GM12878 (cell line): ENCODE measurements at regions not wholly inside any gene's neighbourhood (a gene's known extent, or its start where the extent isn't known, plus 50 kb on each side); places are given as distances from the start of the nearest gene placed in this dataset.

Experiments used
- ATAC-seq: fragments of 200-7000 bp; cut with Tn5 transposase; 3 replicates; pipeline ENCODE4 v1.9.1; 2020; ENCODE audit warnings: mild to moderate bottlenecking, moderate library complexity
- BruUV-seq: library from RNA; stranded (reverse); fragments of 400-500 nt; replicated peaks from 2 replicates; lab custom pipeline; 2021; lab: Mats Ljungman, UMichigan
- CTCF ChIA-PET: fragments of 300-600 bp; sonication (Branson Sonifier 250); formaldehyde crosslinking; extraction: SDS; loops from one replicate; lab custom pipeline; 2021; ENCODE audit warnings: inconsistent platforms; lab: Yijun Ruan, JAX
- POLR2A ChIA-PET: fragments of 350-600 bp; formaldehyde crosslinking; extraction: SDS; loops from one replicate; lab custom pipeline; 2021; ENCODE audit warnings: inconsistent platforms; lab: Charles Lee
- RAD21 ChIA-PET: fragments of 300-600 bp; sonication (Branson Sonifier 250); formaldehyde crosslinking; loops from one replicate; lab custom pipeline; 2023; ENCODE audit warnings: antibody characterized with exemption; ENCODE audit not compliant: unreplicated experiment; lab: Charles Lee
- SMC1A ChIA-PET: fragments of 300-600 bp; sonication (Branson Sonifier 250); formaldehyde crosslinking; loops from one replicate; lab custom pipeline; 2023; ENCODE audit not compliant: unreplicated experiment, uncharacterized antibody; lab: Charles Lee
- DNase-seq: peaks from one replicate; pipeline ENCODE4 v3.0.0-alpha.2; 2011; ENCODE audit warnings: low read depth, low spot score
- FAIRE-seq: peaks from 3 replicates; lab custom pipeline; 2011; peaks lifted over from hg19 to GRCh38; lab: Jason Lieb, UNC
- H2AFZ ChIP-seq: 2 replicates; pipeline ENCODE4 v1.6.0; 2011; ENCODE audit warnings: low read depth, low read length, control low read depth; ENCODE audit not compliant: control insufficient read depth
- H3K27ac ChIP-seq: 2 replicates; pipeline ENCODE4 v1.5.1; 2011; ENCODE audit warnings: control low read depth; ENCODE audit not compliant: control insufficient read depth, insufficient read depth
- H3K27me3 ChIP-seq, 2 experiments: replicated peaks in 1 of 2; 2 replicates each; pipeline versions ENCODE4 v1.6.0 to v1.6.1; 2011; ENCODE audit warnings: low read length in 1 of 2; ENCODE audit not compliant: control insufficient read depth in 2 of 2, insufficient read depth in 2 of 2
- H3K36me3 ChIP-seq, 2 experiments: 2 replicates each; pipeline ENCODE4 v1.5.1; 2011; ENCODE audit warnings: low read length in 1 of 2; ENCODE audit not compliant: control insufficient read depth in 2 of 2, insufficient read depth in 2 of 2
- H3K4me1 ChIP-seq: 2 replicates; pipeline ENCODE4 v1.6.1; 2011; ENCODE audit warnings: mild to moderate bottlenecking, low read length, moderate library complexity, mixed read lengths; ENCODE audit not compliant: control insufficient read depth, insufficient read depth
- H3K4me2 ChIP-seq: 2 replicates; pipeline ENCODE4 v1.6.0; 2011; ENCODE audit warnings: control low read depth; ENCODE audit not compliant: control insufficient read depth, insufficient read depth
- H3K4me3 ChIP-seq: fragments of 200-600 bp; sonication (generic); 2 replicates; pipeline ENCODE4 v1.5.1; 2016
- H3K79me2 ChIP-seq: 2 replicates; pipeline ENCODE4 v1.6.0; 2011; ENCODE audit warnings: low read length; ENCODE audit not compliant: control insufficient read depth, insufficient read depth
- H3K9ac ChIP-seq: 2 replicates; pipeline ENCODE4 v1.8.0; 2011; ENCODE audit warnings: low read length, control low read depth, mixed read lengths; ENCODE audit not compliant: control insufficient read depth, insufficient read depth
- H3K9me3 ChIP-seq: replicated peaks from 3 replicates; pipeline ENCODE4 v1.5.1; 2011; ENCODE audit warnings: mild to moderate bottlenecking, low read length; ENCODE audit not compliant: control insufficient read depth, insufficient read depth
- H4K20me1 ChIP-seq: 2 replicates; pipeline ENCODE4 v1.6.0; 2011; ENCODE audit not compliant: control insufficient read depth, insufficient read depth
- BCL11A ChIP-seq: IDR thresholded peaks from 2 replicates; pipeline ENCODE4 v1.6.1; 2011; ENCODE audit warnings: low read depth, low read length
- FOS ChIP-seq: IDR thresholded peaks from 3 replicates; pipeline ENCODE4 v1.6.1; 2011; ENCODE audit warnings: borderline replicate concordance; ENCODE audit not compliant: insufficient read length; ENCODE audit errors: extremely low read depth
- GABPA ChIP-seq: IDR thresholded peaks from 2 replicates; pipeline ENCODE4 v1.6.1; 2014; ENCODE audit warnings: antibody characterized with exemption, low read depth, mild to moderate bottlenecking, inconsistent platforms
- POLR2A ChIP-seq: IDR thresholded peaks from 2 replicates; pipeline ENCODE4 v1.6.1; 2011; ENCODE audit warnings: low read depth, mild to moderate bottlenecking, low read length
- RELB ChIP-seq: fragments of 450-650 bp; IDR thresholded peaks from 2 replicates; pipeline ENCODE4 v1.6.1; 2017; ENCODE audit warnings: low read depth, mild to moderate bottlenecking, moderate library complexity
- SIX5 ChIP-seq: IDR thresholded peaks from 2 replicates; pipeline ENCODE4 v1.6.1; 2011; ENCODE audit warnings: mild to moderate bottlenecking, low read depth, low read length, moderate library complexity; ENCODE audit not compliant: severe bottlenecking
- SKIL ChIP-seq: fragments of 450-650 bp; IDR thresholded peaks from 2 replicates; pipeline ENCODE4 v1.6.1; 2017; ENCODE audit warnings: mild to moderate bottlenecking, low read depth, inconsistent platforms; ENCODE audit not compliant: poor library complexity, severe bottlenecking
- STAT1 ChIP-seq: fragments of 450-650 bp; conservative IDR thresholded peaks from 2 replicates; pipeline ENCODE4 v1.6.1; 2014; ENCODE audit warnings: antibody characterized with exemption, mild to moderate bottlenecking
- ZNF207 ChIP-seq: fragments of 450-650 bp; IDR thresholded peaks from 2 replicates; pipeline ENCODE4 v1.6.1; 2014; ENCODE audit warnings: antibody characterized with exemption, mild to moderate bottlenecking, borderline replicate concordance
- ZNF217 ChIP-seq: fragments of 450-650 bp; IDR thresholded peaks from 2 replicates; pipeline ENCODE4 v1.6.1; 2017; ENCODE audit warnings: antibody characterized with exemption, mild to moderate bottlenecking
- ZNF24 ChIP-seq: fragments of 450-650 bp; IDR thresholded peaks from 2 replicates; pipeline ENCODE4 v1.6.1; 2017; ENCODE audit warnings: antibody characterized with exemption, mild to moderate bottlenecking
- WGBS: methylation state at CpG from one replicate; pipeline ENCODE4 v1.1.6; 2016; ENCODE audit warnings: low lambda C conversion rate; ENCODE audit not compliant: insufficient replicate concordance, insufficient coverage; ENCODE audit errors: missing lambda C conversion rate; 5-methylcytosine and 5-hydroxymethylcytosine counted together
- in situ Hi-C: fragments of 300-500 bp; cut with MboI; formaldehyde crosslinking; loops from 9 replicates; pipeline ENCODE4 v1.14.3; 2018; ENCODE audit warnings: mixed read lengths
- intact Hi-C: fragments of 100-400 bp; cut with micrococcal nuclease; formaldehyde crosslinking; loops from one replicate; pipeline ENCODE4 v1.14.2; 2022; ENCODE audit not compliant: unreplicated experiment
- TF ChIP-seq, protein P1 (sequence below): IDR thresholded peaks from 2 replicates; pipeline ENCODE4 v1.6.1; 2012; ENCODE audit warnings: mild to moderate bottlenecking, low read depth, low read length

DNA sequence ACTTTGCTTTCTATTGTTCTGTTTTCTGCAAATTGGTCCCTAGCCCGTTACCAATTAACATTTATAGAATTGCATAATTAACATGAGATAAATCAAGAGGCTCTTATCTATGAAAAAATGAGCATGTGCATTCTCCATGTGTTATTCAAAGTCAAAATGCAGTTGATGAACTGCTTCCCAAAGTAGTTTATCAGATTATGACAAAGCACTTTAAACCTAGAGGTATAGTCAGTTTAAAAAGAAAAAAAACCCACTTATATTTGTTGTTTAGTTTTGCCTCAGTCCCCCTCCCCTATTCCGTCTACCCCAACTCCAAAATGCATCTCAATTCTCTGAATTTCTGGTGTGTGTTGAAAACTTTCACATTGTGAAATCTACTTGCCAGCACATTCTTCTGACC is 119.5 kb downstream of the ATXN3L start:
- Histone ChIP-seq H3K79me2 (no peaks in the 10 kb centered on the region), H3K36me3 (no peaks in the 10 kb centered on the region), H3K27ac (no peak overlapping the region), H4K20me1 (no peaks in the 10 kb centered on the region), H3K4me3 (no peak overlapping the region), H3K9me3 (no peaks in the 10 kb centered on the region), H3K9ac (no peak overlapping the region), H3K27me3 (no peaks in the 10 kb centered on the region), H2AFZ (no peak overlapping the region), H3K4me1 (no peaks in the 10 kb centered on the region), H3K4me2 (no peak overlapping the region)
- CTCF ChIA-PET: no interaction called here
- DNase-seq (no peak), FAIRE-seq (no peak), ATAC-seq (no peak)
- WGBS: 38% methylated on average over 2 of the region's 2 CpGs
- POLR2A ChIA-PET: no interaction called here
- SMC1A ChIA-PET: interaction anchor here (0.7 kb wide), 1 partner anchor 9 kb away, joined by 3 read pairs; no protein-coding TSS in a partner anchor
- RAD21 ChIA-PET: no interaction called here
- intact Hi-C loops (no loop called here), in situ Hi-C loops (no loop called here)
- BruUV-seq: no TSS peak
- TF ChIP-seq FOS: no peak
- no peak for TF ChIP-seq SIX5
- no peak for TF ChIP-seq STAT1
- no peak for TF ChIP-seq POLR2A
- no peak for TF ChIP-seq RELB

GRCh38 chrX:13198762-13199064 is 121.1 kb downstream of the ATXN3L start:
- Histone ChIP-seq H4K20me1 (no peaks in the 10 kb centered on the region), H3K79me2 (no peaks in the 10 kb centered on the region), H2AFZ (no peak overlapping the region), H3K27ac (no peak overlapping the region), H3K36me3 (no peaks in the 10 kb centered on the region), H3K9me3 (no peaks in the 10 kb centered on the region), H3K4me2 (no peak overlapping the region), H3K27me3 (no peaks in the 10 kb centered on the region), H3K4me3 (no peak overlapping the region), H3K9ac (no peak overlapping the region), H3K4me1 (no peaks in the 10 kb centered on the region; the same call in 1 of the 2 replicates)
- ChIA-PET POLR2A (no interaction called here), RAD21 (no interaction called here), SMC1A (interaction anchor here (1.1 to 1.2 kb wide), 2 partner anchors 26 to 46 kb away, joined by 3 read pairs; no protein-coding TSS in a partner anchor), CTCF (interaction anchor here (1.1 to 1.5 kb wide), 2 partner anchors 10 to 252 kb away, joined by 5 read pairs; no protein-coding TSS in a partner anchor)
- no TSS peak for BruUV-seq
- no peak for DNase-seq
- no peak for ATAC-seq
- in situ Hi-C loops: no loop called here
- 36% methylated on average over 3 of the region's 3 CpGs for WGBS
- no peak for FAIRE-seq
- intact Hi-C loops: no loop called here
- no peak for TF ChIP-seq SKIL
- TF ChIP-seq ZNF24: no peak
- TF ChIP-seq ZNF207: no peak
- no peak for TF ChIP-seq ZNF217
- no peak for TF ChIP-seq BCL11A
- TF ChIP-seq, protein P1, sequence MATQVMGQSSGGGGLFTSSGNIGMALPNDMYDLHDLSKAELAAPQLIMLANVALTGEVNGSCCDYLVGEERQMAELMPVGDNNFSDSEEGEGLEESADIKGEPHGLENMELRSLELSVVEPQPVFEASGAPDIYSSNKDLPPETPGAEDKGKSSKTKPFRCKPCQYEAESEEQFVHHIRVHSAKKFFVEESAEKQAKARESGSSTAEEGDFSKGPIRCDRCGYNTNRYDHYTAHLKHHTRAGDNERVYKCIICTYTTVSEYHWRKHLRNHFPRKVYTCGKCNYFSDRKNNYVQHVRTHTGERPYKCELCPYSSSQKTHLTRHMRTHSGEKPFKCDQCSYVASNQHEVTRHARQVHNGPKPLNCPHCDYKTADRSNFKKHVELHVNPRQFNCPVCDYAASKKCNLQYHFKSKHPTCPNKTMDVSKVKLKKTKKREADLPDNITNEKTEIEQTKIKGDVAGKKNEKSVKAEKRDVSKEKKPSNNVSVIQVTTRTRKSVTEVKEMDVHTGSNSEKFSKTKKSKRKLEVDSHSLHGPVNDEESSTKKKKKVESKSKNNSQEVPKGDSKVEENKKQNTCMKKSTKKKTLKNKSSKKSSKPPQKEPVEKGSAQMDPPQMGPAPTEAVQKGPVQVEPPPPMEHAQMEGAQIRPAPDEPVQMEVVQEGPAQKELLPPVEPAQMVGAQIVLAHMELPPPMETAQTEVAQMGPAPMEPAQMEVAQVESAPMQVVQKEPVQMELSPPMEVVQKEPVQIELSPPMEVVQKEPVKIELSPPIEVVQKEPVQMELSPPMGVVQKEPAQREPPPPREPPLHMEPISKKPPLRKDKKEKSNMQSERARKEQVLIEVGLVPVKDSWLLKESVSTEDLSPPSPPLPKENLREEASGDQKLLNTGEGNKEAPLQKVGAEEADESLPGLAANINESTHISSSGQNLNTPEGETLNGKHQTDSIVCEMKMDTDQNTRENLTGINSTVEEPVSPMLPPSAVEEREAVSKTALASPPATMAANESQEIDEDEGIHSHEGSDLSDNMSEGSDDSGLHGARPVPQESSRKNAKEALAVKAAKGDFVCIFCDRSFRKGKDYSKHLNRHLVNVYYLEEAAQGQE: no peak
- TF ChIP-seq GABPA: no peak
